ENCODE measurements at regions not wholly inside any gene's neighbourhood (a gene's known extent, or its start where the extent isn't known, plus 50 kb on each side); places are given as distances from the start of the nearest gene placed in this dataset.
"Not testable (repeated sequence)": the region's sequence is repeated elsewhere in the genome, so short reads cannot be mapped to it uniquely, and the experiment has no call there.

GRCh38 chr3:20556661-20557060 lies 370.7 kb upstream of the SGO1 start:
- Histone ChIP-seq H3K9me3 (ENCODE audit: low read length) (no peaks in the 10 kb centered on the region), H3K4me3 (ENCODE audit: low read length) (no peak overlapping the region), H3K27ac (ENCODE audit: low read depth, low read length) (no peak overlapping the region), H3K27me3 (ENCODE audit: insufficient read depth, low read length, poor library complexity, severe bottlenecking) (no peaks in the 10 kb centered on the region), H3K4me1 (ENCODE audit: insufficient read depth, low read length) (no peaks in the 10 kb centered on the region), H3K36me3 (ENCODE audit: insufficient read depth, low read length) (no peaks in the 10 kb centered on the region)
- no peak overlapping the region for H3K27ac Mint-ChIP-seq
- no peaks in the 10 kb centered on the region for H3K4me1 Mint-ChIP-seq
- POLR2A ChIA-PET = no interaction called here
- H3K9me3 Mint-ChIP-seq = peaks cover 0 to 26% (median 14%) of the 10 kb centered on the region in 5 donors
- no peak overlapping the region for H3K4me3 Mint-ChIP-seq
- no peaks in the 10 kb centered on the region for H3K27me3 Mint-ChIP-seq
- H3K36me3 Mint-ChIP-seq = no peaks in the 10 kb centered on the region
- no peak for DNase-seq
- CTCF ChIA-PET = no interaction called here

- no peak overlapping the region for H3K4me3 Mint-ChIP-seq
- peaks cover 0 to 18% (median 8%) of the 10 kb centered on the region in 5 donors for H3K9me3 Mint-ChIP-seq
- CTCF ChIA-PET = no interaction called here
- Histone ChIP-seq H3K9me3 (ENCODE audit: low read length) (no peaks in the 10 kb centered on the region), H3K27me3 (ENCODE audit: insufficient read depth, low read length, poor library complexity, severe bottlenecking) (no peaks in the 10 kb centered on the region), H3K27ac (ENCODE audit: low read depth, low read length) (no peak overlapping the region), H3K36me3 (ENCODE audit: insufficient read depth, low read length) (no peaks in the 10 kb centered on the region), H3K4me1 (ENCODE audit: insufficient read depth, low read length) (no peaks in the 10 kb centered on the region), H3K4me3 (ENCODE audit: low read length) (no peak overlapping the region)
- POLR2A ChIA-PET = no interaction called here
- no peak overlapping the region for H3K27ac Mint-ChIP-seq
- H3K4me1 Mint-ChIP-seq = no peaks in the 10 kb centered on the region
- H3K36me3 Mint-ChIP-seq = no peaks in the 10 kb centered on the region
- H3K27me3 Mint-ChIP-seq = no peaks in the 10 kb centered on the region
- DNase-seq = no peak
These were observed 366.7 kb upstream of the SGO1 start for GRCh38 chr3:20552605-20553275.

- H3K27ac Mint-ChIP-seq; CTCF ChIA-PET; POLR2A ChIA-PET; H3K4me1 ChIP-seq (ENCODE audit: insufficient read depth, low read length); H3K9me3 ChIP-seq (ENCODE audit: low read length); H3K36me3 ChIP-seq (ENCODE audit: insufficient read depth, low read length); H3K4me3 Mint-ChIP-seq; H3K4me3 ChIP-seq (ENCODE audit: low read length); H3K27ac ChIP-seq (ENCODE audit: low read depth, low read length); DNase-seq; H3K27me3 ChIP-seq (ENCODE audit: insufficient read depth, low read length, poor library complexity, severe bottlenecking); H3K27me3 Mint-ChIP-seq; H3K4me1 Mint-ChIP-seq; H3K36me3 Mint-ChIP-seq: not testable (repeated sequence)
- peaks cover 3 to 26% (median 15%) of the 10 kb centered on the region in 5 donors for H3K9me3 Mint-ChIP-seq
These were observed 361.6 kb upstream of the SGO1 start for GRCh38 chr3:20547361-20548269.

- H3K36me3 ChIP-seq (ENCODE audit: insufficient read depth, low read length) = no peaks in the 10 kb centered on the region
- POLR2A ChIA-PET = no interaction called here
These were observed 360.6 kb upstream of the SGO1 start for GRCh38 chr3:20546636-20547035.

GRCh38 chr3:20543535-20544226 lies 357.7 kb upstream of the SGO1 start:
- H3K27me3 Mint-ChIP-seq = peaks cover 0 to 4% of the 10 kb centered on the region in 2 donors
- peaks cover 3 to 26% (median 15%) of the 10 kb centered on the region in 5 donors for H3K9me3 Mint-ChIP-seq
- Histone ChIP-seq H3K27me3 (ENCODE audit: insufficient read depth, low read length, poor library complexity, severe bottlenecking) (no peaks in the 10 kb centered on the region), H3K27ac (ENCODE audit: low read depth, low read length) (no peak overlapping the region), H3K4me1 (ENCODE audit: insufficient read depth, low read length) (no peaks in the 10 kb centered on the region), H3K9me3 (ENCODE audit: low read length) (no peaks in the 10 kb centered on the region), H3K4me3 (ENCODE audit: low read length) (no peak overlapping the region), H3K36me3 (ENCODE audit: insufficient read depth, low read length) (no peaks in the 10 kb centered on the region)
- POLR2A ChIA-PET = no interaction called here
- no peaks in the 10 kb centered on the region for H3K36me3 Mint-ChIP-seq
- no peaks in the 10 kb centered on the region for H3K4me1 Mint-ChIP-seq
- H3K4me3 Mint-ChIP-seq = no peak overlapping the region
- CTCF ChIA-PET = no interaction called here
- peak overlapping the region in 1 of 8 donors; percentile 48 for H3K27ac Mint-ChIP-seq
- no peak for DNase-seq

More at GRCh38 chr3:20546636-20547035, 360.6 kb upstream of the SGO1 start:
- Mint-ChIP-seq H3K27me3 (no peaks in the 10 kb centered on the region), H3K4me1 (no peaks in the 10 kb centered on the region), H3K4me3 (no peak overlapping the region), H3K9me3 (peaks cover 3 to 24% (median 15%) of the 10 kb centered on the region in 5 donors), H3K36me3 (no peaks in the 10 kb centered on the region), H3K27ac (no peak overlapping the region)
- CTCF ChIA-PET = no interaction called here
- no peaks in the 10 kb centered on the region for H3K27me3 ChIP-seq (ENCODE audit: insufficient read depth, low read length, poor library complexity, severe bottlenecking)
- no peaks in the 10 kb centered on the region for H3K9me3 ChIP-seq (ENCODE audit: low read length)
- H3K27ac ChIP-seq (ENCODE audit: low read depth, low read length) = no peak overlapping the region
- no peaks in the 10 kb centered on the region for H3K4me1 ChIP-seq (ENCODE audit: insufficient read depth, low read length)
- H3K4me3 ChIP-seq (ENCODE audit: low read length) = no peak overlapping the region
- no peak for DNase-seq

- DNase-seq = no peak
- Histone ChIP-seq H3K36me3 (ENCODE audit: insufficient read depth, low read length) (no peaks in the 10 kb centered on the region), H3K4me3 (ENCODE audit: low read length) (no peak overlapping the region), H3K27me3 (ENCODE audit: insufficient read depth, low read length, poor library complexity, severe bottlenecking) (no peaks in the 10 kb centered on the region), H3K27ac (ENCODE audit: low read depth, low read length) (no peak overlapping the region), H3K4me1 (ENCODE audit: insufficient read depth, low read length) (no peaks in the 10 kb centered on the region), H3K9me3 (ENCODE audit: low read length) (no peaks in the 10 kb centered on the region)
- CTCF ChIA-PET = no interaction called here
- Mint-ChIP-seq H3K4me3 (peak overlapping the region in 1 of 7 donors; percentile 36), H3K27ac (no peak overlapping the region), H3K36me3 (no peaks in the 10 kb centered on the region), H3K9me3 (peaks cover 0 to 24% (median 6%) of the 10 kb centered on the region in 5 donors), H3K27me3 (peaks cover 0 to 4% of the 10 kb centered on the region in 2 donors), H3K4me1 (no peaks in the 10 kb centered on the region)
- POLR2A ChIA-PET = no interaction called here
These were observed 354.1 kb upstream of the SGO1 start for GRCh38 chr3:20540066-20540465.

- POLR2A ChIA-PET = no interaction called here
- H3K4me3 Mint-ChIP-seq = peak overlapping the region in 1 of 7 donors; percentile 36
- H3K27me3 Mint-ChIP-seq = peaks cover 0 to 4% of the 10 kb centered on the region in 2 donors
- Histone ChIP-seq H3K27me3 (ENCODE audit: insufficient read depth, low read length, poor library complexity, severe bottlenecking) (no peaks in the 10 kb centered on the region), H3K9me3 (ENCODE audit: low read length) (no peaks in the 10 kb centered on the region), H3K4me1 (ENCODE audit: insufficient read depth, low read length) (no peaks in the 10 kb centered on the region), H3K36me3 (ENCODE audit: insufficient read depth, low read length) (no peaks in the 10 kb centered on the region), H3K4me3 (ENCODE audit: low read length) (no peak overlapping the region), H3K27ac (ENCODE audit: low read depth, low read length) (no peak overlapping the region)
- H3K27ac Mint-ChIP-seq = no peak overlapping the region
- CTCF ChIA-PET = no interaction called here
- H3K36me3 Mint-ChIP-seq = no peaks in the 10 kb centered on the region
- peaks cover 0 to 28% (median 6%) of the 10 kb centered on the region in 5 donors for H3K9me3 Mint-ChIP-seq
- H3K4me1 Mint-ChIP-seq = no peaks in the 10 kb centered on the region
- no peak for DNase-seq
These were observed 353.7 kb upstream of the SGO1 start for GRCh38 chr3:20539666-20540065.

- H3K36me3 Mint-ChIP-seq = no peaks in the 10 kb centered on the region
- POLR2A ChIA-PET = no interaction called here
- Histone ChIP-seq H3K4me3 (ENCODE audit: low read length) (no peak overlapping the region), H3K4me1 (ENCODE audit: insufficient read depth, low read length) (no peaks in the 10 kb centered on the region), H3K27ac (ENCODE audit: low read depth, low read length) (no peak overlapping the region), H3K9me3 (ENCODE audit: low read length) (no peaks in the 10 kb centered on the region), H3K27me3 (ENCODE audit: insufficient read depth, low read length, poor library complexity, severe bottlenecking) (no peaks in the 10 kb centered on the region), H3K36me3 (ENCODE audit: insufficient read depth, low read length) (no peaks in the 10 kb centered on the region)
- peaks cover 0 to 4% of the 10 kb centered on the region in 2 donors for H3K27me3 Mint-ChIP-seq
- H3K4me1 Mint-ChIP-seq = no peaks in the 10 kb centered on the region
- H3K4me3 Mint-ChIP-seq = no peak overlapping the region
- H3K27ac Mint-ChIP-seq = no peak overlapping the region
- no peak for DNase-seq
- CTCF ChIA-PET = no interaction called here
- peaks cover 0 to 31% (median 9%) of the 10 kb centered on the region in 5 donors for H3K9me3 Mint-ChIP-seq
These were observed 351.2 kb upstream of the SGO1 start for GRCh38 chr3:20537234-20537633.
